Trophoblast cell (in vitro differentiated cells and primary cell): ENCODE measurements at regions not wholly inside any gene's neighbourhood (a gene's known extent, or its start where the extent isn't known, plus 50 kb on each side); places are given as distances from the start of the nearest gene placed in this dataset.
A peak's percentile ranks its signal among the peaks of the same experiment; 100 is the strongest.
"Not testable (repeated sequence)": the region's sequence is repeated elsewhere in the genome, so short reads cannot be mapped to it uniquely, and the experiment has no call there.

Source experiments
- DNase-seq, 2 donors: peaks; one replicate each; pipeline ENCODE4 v3.0.0-alpha.2; 2016
- H2AFZ ChIP-seq: 2 replicates; pipeline ENCODE4 v1.6.1; 2013; ENCODE audit warnings: low read length, moderate library complexity, mild to moderate bottlenecking; ENCODE audit not compliant: insufficient read depth, poor library complexity
- H2AK5ac ChIP-seq: 2 replicates; pipeline ENCODE4 v1.6.1; 2013; ENCODE audit warnings: mild to moderate bottlenecking, low read length
- H2BK120ac ChIP-seq: 2 replicates; pipeline ENCODE4 v1.6.1; 2013; ENCODE audit warnings: low read length, mild to moderate bottlenecking, moderate library complexity; ENCODE audit not compliant: insufficient read depth, poor library complexity
- H2BK12ac ChIP-seq: 2 replicates; pipeline ENCODE4 v1.6.1; 2013; ENCODE audit warnings: mild to moderate bottlenecking, low read length, moderate library complexity
- H2BK5ac ChIP-seq: 2 replicates; pipeline ENCODE4 v1.6.1; 2013; ENCODE audit warnings: low read length, low read depth, moderate library complexity, mild to moderate bottlenecking; ENCODE audit not compliant: poor library complexity
- H3K14ac ChIP-seq: 2 replicates; pipeline ENCODE4 v1.6.1; 2013; ENCODE audit warnings: mild to moderate bottlenecking, low read length
- H3K18ac ChIP-seq: 2 replicates; pipeline ENCODE4 v1.6.1; 2013; ENCODE audit warnings: mild to moderate bottlenecking, low read length
- H3K23ac ChIP-seq: 2 replicates; pipeline ENCODE4 v1.6.1; 2013; ENCODE audit warnings: low read length
- H3K27ac ChIP-seq: 2 replicates; pipeline ENCODE4 v1.5.1; 2013; ENCODE audit warnings: low read depth, mild to moderate bottlenecking, inconsistent platforms, low read length, moderate library complexity
- H3K27me3 ChIP-seq: 2 replicates; pipeline ENCODE4 v1.6.1; 2013; ENCODE audit warnings: inconsistent platforms, mild to moderate bottlenecking, low read length, moderate library complexity; ENCODE audit not compliant: insufficient read depth
- H3K36me3 ChIP-seq, 2 experiments: 1 replicate in 1 of 2; 2 replicates in 1 of 2; pipeline ENCODE4 v1.6.1; 2013; ENCODE audit warnings: low read length in 2 of 2, mild to moderate bottlenecking in 2 of 2, moderate library complexity in 1 of 2; ENCODE audit not compliant: insufficient read depth in 2 of 2, control insufficient read depth in 1 of 2
- H3K4ac ChIP-seq: 2 replicates; pipeline ENCODE4 v1.6.1; 2013; ENCODE audit warnings: low read depth, mild to moderate bottlenecking, low read length, moderate library complexity
- H3K4me1 ChIP-seq, 2 experiments: 1 replicate in 1 of 2; 2 replicates in 1 of 2; pipeline ENCODE4 v1.6.1; 2013; ENCODE audit warnings: low read length in 2 of 2, mild to moderate bottlenecking in 2 of 2, moderate library complexity in 1 of 2; ENCODE audit not compliant: insufficient read depth in 2 of 2, control insufficient read depth in 1 of 2
- H3K4me2 ChIP-seq: 2 replicates; pipeline ENCODE4 v1.6.1; 2013; ENCODE audit warnings: inconsistent platforms, mild to moderate bottlenecking, low read length, moderate library complexity
- H3K4me3 ChIP-seq: 2 replicates; pipeline ENCODE4 v1.5.1; 2013; ENCODE audit warnings: mild to moderate bottlenecking, low read depth, low read length, inconsistent platforms
- H3K79me1 ChIP-seq: one replicate; pipeline ENCODE4 v1.6.1; 2013; ENCODE audit warnings: low read length
- H3K79me2 ChIP-seq: 2 replicates; pipeline ENCODE4 v1.6.1; 2013; ENCODE audit warnings: low read length, mild to moderate bottlenecking; ENCODE audit not compliant: control insufficient read depth, insufficient read depth, poor library complexity
- H3K9ac ChIP-seq: 2 replicates; pipeline ENCODE4 v1.6.1; 2013; ENCODE audit warnings: mild to moderate bottlenecking, low read length
- H3K9me3 ChIP-seq: 2 replicates; pipeline ENCODE4 v1.6.1; 2013; ENCODE audit warnings: low read depth, mild to moderate bottlenecking, control low read depth, inconsistent platforms, low read length; ENCODE audit not compliant: insufficient read depth
- H4K12ac ChIP-seq: 2 replicates; pipeline ENCODE4 v1.6.1; 2013; ENCODE audit warnings: low read depth, mild to moderate bottlenecking, low read length, moderate library complexity
- H4K8ac ChIP-seq: 2 replicates; pipeline ENCODE4 v1.6.1; 2013; ENCODE audit warnings: low read depth, mild to moderate bottlenecking, low read length, moderate library complexity
- H4K91ac ChIP-seq: one replicate; pipeline ENCODE4 v1.6.1; 2013; ENCODE audit warnings: low read depth, mild to moderate bottlenecking, low read length, moderate library complexity
- whole genome bisulfite sequencing: extraction: QIAGEN DNeasy Blood & Tissue Kit; methylation state at CpG from one replicate; pipeline ENCODE4 v1.1.7; 2013; ENCODE audit warnings: missing lambda C conversion rate; ENCODE audit not compliant: insufficient read length, insufficient coverage; ENCODE audit errors: extremely low coverage; 5-methylcytosine and 5-hydroxymethylcytosine counted together

GRCh38 chr2:131643180-131643579 is 115.5 kb downstream of the CCDC74A start:
- H3K27me3 ChIP-seq, H3K9me3 ChIP-seq, H3K4ac ChIP-seq, H3K9ac ChIP-seq, H3K36me3 ChIP-seq, H3K23ac ChIP-seq, H4K8ac ChIP-seq, H2BK5ac ChIP-seq, H3K14ac ChIP-seq, H3K4me3 ChIP-seq, H2AK5ac ChIP-seq, H3K27ac ChIP-seq, H4K12ac ChIP-seq, H2AFZ ChIP-seq, H2BK120ac ChIP-seq, H3K79me2 ChIP-seq, H3K4me1 ChIP-seq, H2BK12ac ChIP-seq, H3K4me2 ChIP-seq, H3K18ac ChIP-seq, H3K79me1 ChIP-seq, H4K91ac ChIP-seq: not testable (repeated sequence)
- WGBS: 100% methylated on average over 1 of the region's 3 CpGs
- DNase-seq: peak in 1 of 2 donors; percentile 15

GRCh38 chr2:131645177-131645765 is 117.6 kb downstream of the CCDC74A start:
- Histone ChIP-seq H3K23ac (peak overlapping the region; percentile 1), H3K4me3 (peak overlapping the region; percentile 54), H3K4me2 (no peak overlapping the region), H2BK5ac (no peak overlapping the region), H4K91ac (no peak overlapping the region), H3K18ac (no peak overlapping the region), H3K4me1 (no peaks in the 10 kb centered on the region), H3K27me3 (no peaks in the 10 kb centered on the region), H4K8ac (no peak overlapping the region), H3K9me3 (peaks cover 6% of the 10 kb centered on the region), H2BK12ac (no peak overlapping the region), H3K36me3 (no peaks in the 10 kb centered on the region), H3K79me2 (no peaks in the 10 kb centered on the region), H3K9ac (peak overlapping the region; percentile 64), H3K4ac (no peak overlapping the region), H2AK5ac (no peak overlapping the region), H4K12ac (no peak overlapping the region), H2AFZ (no peak overlapping the region), H3K79me1 (no peaks in the 10 kb centered on the region), H3K14ac (no peak overlapping the region), H3K27ac (no peak overlapping the region), H2BK120ac (no peak overlapping the region)
- DNase-seq: no peak
- no CpG with 5 or more reads among the region's 14 CpGs for WGBS

- not testable (repeated sequence) for H3K14ac ChIP-seq, H3K23ac ChIP-seq, H3K4me3 ChIP-seq, H3K18ac ChIP-seq, H3K9me3 ChIP-seq, H3K4ac ChIP-seq, H4K12ac ChIP-seq, DNase-seq, H3K36me3 ChIP-seq, H2BK5ac ChIP-seq, H3K79me2 ChIP-seq, H2BK120ac ChIP-seq, H3K79me1 ChIP-seq, H4K8ac ChIP-seq, H3K27ac ChIP-seq, H2AK5ac ChIP-seq, H2AFZ ChIP-seq, H3K4me2 ChIP-seq, H3K4me1 ChIP-seq, H3K27me3 ChIP-seq, H3K9ac ChIP-seq, H2BK12ac ChIP-seq, H4K91ac ChIP-seq
- no CpG with 5 or more reads among the region's 15 CpGs for WGBS
These were observed 118.5 kb downstream of the CCDC74A start for GRCh38 chr2:131646220-131646619.

GRCh38 chr2:131646669-131647297 is 119.1 kb downstream of the CCDC74A start:
- no CpG with 5 or more reads among the region's 47 CpGs for WGBS
- Histone ChIP-seq H3K9me3 (peaks cover 6% of the 10 kb centered on the region), H3K27ac (no peak overlapping the region), H2AFZ (no peak overlapping the region), H3K23ac (no peak overlapping the region), H3K4me2 (no peak overlapping the region), H3K4me1 (no peaks in the 10 kb centered on the region), H3K4me3 (no peak overlapping the region), H4K91ac (no peak overlapping the region), H3K79me2 (no peaks in the 10 kb centered on the region), H4K12ac (no peak overlapping the region), H2BK12ac (no peak overlapping the region), H3K27me3 (no peaks in the 10 kb centered on the region), H2BK5ac (no peak overlapping the region), H3K79me1 (no peaks in the 10 kb centered on the region), H2BK120ac (no peak overlapping the region), H3K14ac (no peak overlapping the region), H3K18ac (no peak overlapping the region), H3K36me3 (no peaks in the 10 kb centered on the region), H4K8ac (no peak overlapping the region), H3K9ac (no peak overlapping the region), H2AK5ac (no peak overlapping the region), H3K4ac (no peak overlapping the region)
- peak in 1 of 2 donors; percentile 4 for DNase-seq
